ENCODE measurements at regions not wholly inside any gene's neighbourhood (a gene's known extent, or its start where the extent isn't known, plus 50 kb on each side); places are given as distances from the start of the nearest gene placed in this dataset.
A peak's percentile ranks its signal among the peaks of the same experiment; 100 is the strongest.

GRCh38 chr3:89841041-89841440 is 733.6 kb downstream of the EPHA3 start:
- TF ChIP-seq CTCF (IDR thresholded peaks at IDR 0.05; ENCODE audit: insufficient read depth, low read depth, low read length, missing control alignments) = no peak
- no peak overlapping the region for H3K4me3 ChIP-seq (ENCODE audit: low read depth, low read length)
- no peak for DNase-seq (ENCODE audit: low read depth)

GRCh38 chr3:89845053-89845452 is 737.6 kb downstream of the EPHA3 start:
- no peak for TF ChIP-seq CTCF (IDR thresholded peaks at IDR 0.05; ENCODE audit: insufficient read depth, low read depth, low read length, missing control alignments)
- DNase-seq (ENCODE audit: low read depth) = no peak
- no peak overlapping the region for H3K4me3 ChIP-seq (ENCODE audit: low read depth, low read length)

GRCh38 chr3:89847955-89848354 is 740.5 kb downstream of the EPHA3 start:
- H3K4me3 ChIP-seq (ENCODE audit: low read depth, low read length) = no peak overlapping the region
- DNase-seq (ENCODE audit: low read depth) = no peak
- no peak for TF ChIP-seq CTCF (IDR thresholded peaks at IDR 0.05; ENCODE audit: insufficient read depth, low read depth, low read length, missing control alignments)

GRCh38 chr3:89851974-89852621 is 744.7 kb downstream of the EPHA3 start:
- TF ChIP-seq CTCF (IDR thresholded peaks at IDR 0.05; ENCODE audit: insufficient read depth, low read depth, low read length, missing control alignments) = peak; percentile 19
- no peak for DNase-seq (ENCODE audit: low read depth)

GRCh38 chr3:89859757-89860156 is 752.3 kb downstream of the EPHA3 start:
- TF ChIP-seq CTCF (IDR thresholded peaks at IDR 0.05; ENCODE audit: insufficient read depth, low read depth, low read length, missing control alignments) = no peak
- no peak for DNase-seq (ENCODE audit: low read depth)
- H3K4me3 ChIP-seq (ENCODE audit: low read depth, low read length) = no peak overlapping the region

More at GRCh38 chr3:89851974-89852621, 744.7 kb downstream of the EPHA3 start:
- H3K4me3 ChIP-seq (ENCODE audit: low read depth, low read length) = no peak overlapping the region

- TF ChIP-seq CTCF (IDR thresholded peaks at IDR 0.05; ENCODE audit: insufficient read depth, low read depth, low read length, missing control alignments) = no peak
- DNase-seq (ENCODE audit: low read depth) = no peak
- H3K4me3 ChIP-seq (ENCODE audit: low read depth, low read length) = no peak overlapping the region
These were observed 759.9 kb downstream of the EPHA3 start for GRCh38 chr3:89867286-89867685.

- TF ChIP-seq CTCF (IDR thresholded peaks at IDR 0.05; ENCODE audit: insufficient read depth, low read depth, low read length, missing control alignments) = no peak
- H3K4me3 ChIP-seq (ENCODE audit: low read depth, low read length) = no peak overlapping the region
- no peak for DNase-seq (ENCODE audit: low read depth)
These were observed 768.7 kb downstream of the EPHA3 start for GRCh38 chr3:89876116-89876515.
